ENCODE measurements at regions not wholly inside any gene's neighbourhood (a gene's known extent, or its start where the extent isn't known, plus 50 kb on each side); places are given as distances from the start of the nearest gene placed in this dataset.

GRCh38 chr21:16156841-16157489 is 427.2 kb downstream of the USP25 start:
- TF ChIP-seq CTCF (IDR thresholded peaks at IDR 0.05; ENCODE audit: unreplicated experiment), result no peak
- no peak for DNase-seq (ENCODE audit: low spot score in 2 of 2, unreplicated experiment in 2 of 2)
- H3K27ac Mint-ChIP-seq, result peak overlapping the region; percentile 39
- H3K27me3 Mint-ChIP-seq (ENCODE audit: low read depth), result no peaks in the 10 kb centered on the region
- peaks cover 6% of the 10 kb centered on the region for H3K36me3 Mint-ChIP-seq
- peaks cover 20% of the 10 kb centered on the region for H3K4me1 Mint-ChIP-seq
- no peak overlapping the region for H3K4me3 Mint-ChIP-seq
- H3K9me3 Mint-ChIP-seq, result peaks cover 8% of the 10 kb centered on the region

DNA sequence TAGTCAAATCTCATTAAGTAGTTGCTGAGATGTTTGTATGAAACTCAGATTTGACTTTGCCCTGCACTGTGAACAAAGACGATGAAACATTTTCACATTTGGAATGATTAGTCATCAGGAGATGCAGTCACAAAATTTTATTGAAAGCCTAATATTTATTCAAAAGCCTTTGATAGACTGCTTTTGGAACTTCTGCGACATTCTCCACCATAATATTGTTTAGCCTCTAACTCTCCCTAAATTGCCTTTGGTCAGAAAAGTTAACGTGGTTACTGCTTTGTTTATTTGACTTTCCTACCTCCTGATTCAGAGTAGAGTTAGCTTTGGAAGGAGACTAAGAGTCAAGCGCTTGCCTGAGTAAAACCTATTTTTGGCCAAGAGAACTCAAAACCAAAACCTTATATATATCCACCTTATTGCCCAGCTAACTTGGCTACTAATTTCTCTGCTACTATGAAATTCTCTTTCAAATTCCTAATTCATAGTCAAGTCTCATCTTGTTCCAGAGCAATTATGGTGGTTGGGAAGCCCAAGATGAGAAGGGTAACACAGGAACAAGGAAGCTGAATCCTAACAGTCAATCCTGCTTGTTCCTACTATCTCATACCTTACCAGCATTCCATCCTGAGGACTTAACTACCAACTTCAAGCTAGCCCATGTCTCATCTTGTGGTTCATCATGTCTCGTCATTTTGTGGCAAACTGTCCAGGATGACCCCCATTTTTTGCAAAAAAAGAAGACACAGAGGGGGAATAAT is 429.6 kb downstream of the USP25 start:
- Mint-ChIP-seq H3K27me3 (ENCODE audit: low read depth) (no peaks in the 10 kb centered on the region), H3K36me3 (peaks cover 5% of the 10 kb centered on the region), H3K9me3 (peaks cover 8% of the 10 kb centered on the region), H3K4me1 (peaks cover 28% of the 10 kb centered on the region), H3K27ac (no peak overlapping the region), H3K4me3 (no peak overlapping the region)
- DNase-seq (ENCODE audit: low spot score in 2 of 2, unreplicated experiment in 2 of 2), result no peak
- no peak for TF ChIP-seq CTCF (IDR thresholded peaks at IDR 0.05; ENCODE audit: unreplicated experiment)

GRCh38 chr21:16159971-16160350 is 430.2 kb downstream of the USP25 start:
- peaks cover 8% of the 10 kb centered on the region for H3K9me3 Mint-ChIP-seq
- peaks cover 5% of the 10 kb centered on the region for H3K36me3 Mint-ChIP-seq
- peaks cover 26% of the 10 kb centered on the region for H3K4me1 Mint-ChIP-seq
- no peak overlapping the region for H3K27ac Mint-ChIP-seq
- H3K27me3 Mint-ChIP-seq (ENCODE audit: low read depth), result no peaks in the 10 kb centered on the region
- no peak overlapping the region for H3K4me3 Mint-ChIP-seq
- no peak for DNase-seq (ENCODE audit: low spot score in 2 of 2, unreplicated experiment in 2 of 2)
- no peak for TF ChIP-seq CTCF (IDR thresholded peaks at IDR 0.05; ENCODE audit: unreplicated experiment)

GRCh38 chr21:16162953-16163352 is 433.2 kb downstream of the USP25 start:
- DNase-seq (ENCODE audit: low spot score in 2 of 2, unreplicated experiment in 2 of 2), result no peak
- no peak overlapping the region for H3K4me3 Mint-ChIP-seq
- H3K4me1 Mint-ChIP-seq, result peaks cover 19% of the 10 kb centered on the region
- H3K27me3 Mint-ChIP-seq (ENCODE audit: low read depth), result no peaks in the 10 kb centered on the region
- H3K27ac Mint-ChIP-seq, result peak overlapping the region; percentile 72
- peaks cover 5% of the 10 kb centered on the region for H3K36me3 Mint-ChIP-seq
- no peak for TF ChIP-seq CTCF (IDR thresholded peaks at IDR 0.05; ENCODE audit: unreplicated experiment)
- peaks cover 8% of the 10 kb centered on the region for H3K9me3 Mint-ChIP-seq

GRCh38 chr21:16169102-16169511 is 439.3 kb downstream of the USP25 start:
- H3K9me3 Mint-ChIP-seq, result peaks cover 6% of the 10 kb centered on the region
- H3K36me3 Mint-ChIP-seq, result peaks cover 10% of the 10 kb centered on the region
- DNase-seq (ENCODE audit: low spot score in 2 of 2, unreplicated experiment in 2 of 2), result no peak
- H3K27ac Mint-ChIP-seq, result peak overlapping the region; percentile 95
- peak overlapping the region; percentile 3 for H3K4me3 Mint-ChIP-seq
- peaks cover 36% of the 10 kb centered on the region for H3K4me1 Mint-ChIP-seq
- no peaks in the 10 kb centered on the region for H3K27me3 Mint-ChIP-seq (ENCODE audit: low read depth)
- TF ChIP-seq CTCF (IDR thresholded peaks at IDR 0.05; ENCODE audit: unreplicated experiment), result no peak

All from mesothelial cell of epicardium (in vitro differentiated cells).